GM18505 (cell line): ENCODE measurements at regions not wholly inside any gene's neighbourhood (a gene's known extent, or its start where the extent isn't known, plus 50 kb on each side); places are given as distances from the start of the nearest gene placed in this dataset.
"Not testable (repeated sequence)": the region's sequence is repeated elsewhere in the genome, so short reads cannot be mapped to it uniquely, and the experiment has no call there.

Experiments used
- ATAC-seq: cut with Tn5 transposase; IDR thresholded peaks from one replicate; pipeline ENCODE4 v1.9.1; 2021; ENCODE audit not compliant: unreplicated experiment
- POLR2A ChIP-seq: IDR thresholded peaks from 4 replicates; pipeline ENCODE4 v1.6.1; 2011; ENCODE audit warnings: borderline replicate concordance; ENCODE audit not compliant: insufficient read depth, insufficient read length; ENCODE audit errors: extremely low read depth

GRCh38 chr4:161329852-161330251 is 833.9 kb downstream of the FSTL5 start:
- TF ChIP-seq POLR2A = no peak
- ATAC-seq = no peak

- no peak for TF ChIP-seq POLR2A
- ATAC-seq = no peak
Measured at GRCh38 chr4:161321706-161322105, 842.1 kb downstream of the FSTL5 start.

- no peak for TF ChIP-seq POLR2A
- peak; percentile 77 for ATAC-seq
Measured at GRCh38 chr4:161320377-161320776, 843.4 kb downstream of the FSTL5 start.

- TF ChIP-seq POLR2A = no peak
- no peak for ATAC-seq
Measured at GRCh38 chr4:161317000-161317399, 846.8 kb downstream of the FSTL5 start.

GRCh38 chr4:161314371-161314770 is 849.4 kb downstream of the FSTL5 start:
- TF ChIP-seq POLR2A = no peak
- no peak for ATAC-seq

- TF ChIP-seq POLR2A = no peak
- no peak for ATAC-seq
Measured at GRCh38 chr4:161303551-161303950, 860.2 kb downstream of the FSTL5 start.

GRCh38 chr4:161291222-161291621 is 872.6 kb downstream of the FSTL5 start:
- no peak for ATAC-seq
- no peak for TF ChIP-seq POLR2A

- TF ChIP-seq POLR2A = no peak
- ATAC-seq = no peak
Measured at GRCh38 chr4:161287678-161288352, 876.0 kb downstream of the FSTL5 start.

- no peak for ATAC-seq
- TF ChIP-seq POLR2A = no peak
Measured at GRCh38 chr4:161285461-161285860, 878.3 kb downstream of the FSTL5 start.

- TF ChIP-seq POLR2A = no peak
- ATAC-seq = no peak
Measured at GRCh38 chr4:161280929-161281328, 882.9 kb downstream of the FSTL5 start.

GRCh38 chr4:161279095-161279494 is 884.7 kb downstream of the FSTL5 start:
- no peak for TF ChIP-seq POLR2A
- no peak for ATAC-seq

GRCh38 chr4:161277150-161277787 is 886.5 kb downstream of the FSTL5 start:
- not testable (repeated sequence) for ATAC-seq

- no peak for ATAC-seq
- no peak for TF ChIP-seq POLR2A
Measured at GRCh38 chr4:161273607-161274006, 890.2 kb downstream of the FSTL5 start.

- ATAC-seq = no peak
- no peak for TF ChIP-seq POLR2A
Measured at GRCh38 chr4:161260819-161261218, 903.0 kb downstream of the FSTL5 start.

- no peak for ATAC-seq
- no peak for TF ChIP-seq POLR2A
Measured at GRCh38 chr4:161256716-161257115, 907.1 kb downstream of the FSTL5 start.

- TF ChIP-seq POLR2A = no peak
- ATAC-seq = no peak
Measured at GRCh38 chr4:161256172-161256571, 907.6 kb downstream of the FSTL5 start.

GRCh38 chr4:161254375-161254774 is 909.4 kb downstream of the FSTL5 start:
- no peak for ATAC-seq
- no peak for TF ChIP-seq POLR2A
